GM21515 (cell line): ENCODE measurements at regions not wholly inside any gene's neighbourhood (a gene's known extent, or its start where the extent isn't known, plus 50 kb on each side); places are given as distances from the start of the nearest gene placed in this dataset.

Experiments used
- ATAC-seq: cut with Tn5 transposase; IDR thresholded peaks from one replicate; pipeline ENCODE4 v1.9.1; 2021; ENCODE audit not compliant: unreplicated experiment

DNA sequence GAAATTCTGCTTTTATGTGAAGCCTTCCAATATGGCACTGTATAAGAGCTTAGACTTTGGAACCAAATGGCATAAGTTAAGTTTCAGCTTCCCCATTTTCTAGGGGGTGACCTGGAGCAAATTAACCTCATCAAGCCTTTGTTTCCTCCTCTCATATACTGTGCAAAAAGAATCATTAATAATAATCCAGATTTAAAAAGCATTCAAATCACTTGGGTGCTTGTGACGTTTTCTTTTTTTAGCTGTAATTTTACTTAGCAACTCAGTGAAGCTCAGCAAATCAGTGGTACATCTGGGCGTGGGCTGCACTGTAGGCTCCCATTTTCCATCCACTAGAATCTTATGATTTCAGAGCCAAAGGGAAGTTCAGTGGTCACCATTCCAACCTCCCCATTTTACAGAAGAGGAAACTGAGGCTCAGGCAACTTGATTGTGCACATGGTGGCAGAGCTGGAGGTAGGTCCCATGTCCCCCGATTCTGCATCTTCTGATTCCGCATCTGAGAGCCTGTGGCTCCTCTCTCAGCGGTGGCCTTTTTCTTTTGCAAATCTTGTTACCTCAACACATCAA, 131.2 kb downstream of the SNAPC1 start:
- no peak for ATAC-seq

DNA sequence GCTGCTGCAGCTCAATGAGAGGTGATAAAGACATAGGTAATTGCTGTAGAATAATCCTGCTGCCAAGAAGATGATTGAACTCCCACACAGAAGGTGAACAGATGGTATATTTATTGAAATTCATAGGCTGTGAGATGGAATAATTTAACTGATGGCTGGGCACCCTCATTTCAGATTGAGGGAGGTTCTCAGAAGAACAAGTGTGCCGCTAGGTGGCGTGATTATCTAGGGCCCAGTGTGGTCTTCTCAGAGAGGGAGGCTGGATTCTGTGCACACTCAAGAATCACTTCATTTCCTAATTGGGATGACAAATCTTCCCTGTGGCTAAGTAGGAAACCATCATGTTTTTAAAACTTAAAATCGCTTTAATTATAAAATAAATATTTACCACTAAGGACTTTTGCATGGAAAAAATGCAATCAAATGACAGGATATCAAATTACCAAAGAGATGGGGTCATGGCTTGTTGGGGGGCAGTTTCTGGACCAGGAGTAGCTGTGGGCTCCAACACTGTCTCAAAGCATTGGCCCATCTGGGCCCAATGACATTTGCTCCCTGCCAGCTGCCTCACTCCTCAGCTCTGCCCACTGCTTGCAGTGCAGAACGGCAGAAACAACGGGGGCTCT, 132.3 kb downstream of the SNAPC1 start:
- ATAC-seq = no peak

DNA sequence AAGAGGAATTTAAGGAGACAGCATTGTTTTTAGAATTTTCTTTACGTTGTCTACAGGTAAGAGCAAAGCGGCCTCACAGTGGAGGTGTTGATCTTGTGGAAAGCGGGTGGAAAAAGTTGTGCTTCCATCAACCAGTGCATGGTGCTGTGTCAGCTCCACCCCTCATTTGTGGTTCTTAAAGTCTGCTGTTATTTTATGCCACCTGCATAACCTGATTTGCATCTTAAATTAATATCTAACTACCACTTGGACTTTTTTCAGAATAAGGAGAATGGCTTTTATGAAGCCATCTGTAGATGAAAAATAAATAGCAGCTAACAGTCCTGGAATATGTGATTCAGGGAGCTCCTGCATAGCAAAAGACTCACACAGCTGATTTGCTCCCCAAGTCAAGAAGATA, 135.1 kb downstream of the SNAPC1 start:
- no peak for ATAC-seq

DNA sequence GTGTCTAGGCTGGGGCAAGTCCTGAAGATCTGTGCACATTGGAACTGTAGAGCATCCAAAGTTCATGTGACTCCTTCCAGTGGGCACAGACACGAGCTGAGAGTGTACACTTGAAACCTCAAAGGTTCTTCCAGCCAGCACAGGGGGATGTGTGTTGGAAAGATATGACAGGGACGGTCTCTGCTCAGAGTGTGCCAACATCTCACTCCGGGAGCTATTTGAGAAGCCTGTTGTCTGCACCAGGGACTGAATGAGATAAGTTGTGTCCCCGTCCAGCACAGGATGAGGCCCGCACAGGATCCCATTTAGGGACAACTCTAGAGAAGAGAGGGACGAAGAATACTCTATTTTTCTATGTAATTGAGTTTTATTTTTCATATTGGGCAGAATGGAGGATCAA, 136.3 kb downstream of the SNAPC1 start:
- no peak for ATAC-seq

DNA sequence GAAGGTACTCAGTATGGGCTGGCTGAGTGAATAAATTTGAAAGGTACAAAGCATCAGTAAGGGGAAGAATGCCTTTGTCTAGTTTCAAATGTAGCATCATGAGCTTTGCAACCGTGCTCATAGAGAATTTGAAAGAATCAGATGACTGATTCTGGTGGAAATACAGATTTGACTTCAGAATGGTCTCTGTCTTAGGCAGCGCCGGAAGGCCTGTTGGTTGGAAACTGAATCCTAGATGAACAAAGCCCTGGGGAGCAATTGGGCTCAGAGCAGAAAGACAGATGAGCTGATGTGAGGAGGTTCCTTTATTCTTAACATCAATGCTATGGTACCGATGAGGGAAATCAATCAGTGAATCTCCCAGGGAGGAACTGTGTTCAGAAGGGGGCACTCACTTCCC, 137.3 kb downstream of the SNAPC1 start:
- no peak for ATAC-seq

DNA sequence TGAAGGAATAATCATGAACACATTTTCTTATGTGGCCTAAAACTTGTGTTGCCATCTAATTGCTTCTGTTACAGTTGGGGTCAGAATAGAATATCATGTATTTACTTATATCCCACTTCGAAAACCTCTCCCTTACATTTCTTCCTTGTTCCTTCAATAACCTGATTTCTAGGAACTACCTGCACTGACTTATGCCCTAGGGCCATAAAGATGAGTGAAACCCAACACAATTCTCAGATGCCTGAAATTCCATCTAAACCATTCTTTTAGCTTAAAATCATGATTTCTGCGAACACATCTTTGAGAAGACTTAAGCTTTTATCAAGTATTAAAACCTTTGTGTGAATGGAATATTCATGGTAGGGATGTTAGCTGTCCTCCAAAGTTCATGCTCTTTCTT, 142.7 kb downstream of the SNAPC1 start:
- ATAC-seq = no peak

DNA sequence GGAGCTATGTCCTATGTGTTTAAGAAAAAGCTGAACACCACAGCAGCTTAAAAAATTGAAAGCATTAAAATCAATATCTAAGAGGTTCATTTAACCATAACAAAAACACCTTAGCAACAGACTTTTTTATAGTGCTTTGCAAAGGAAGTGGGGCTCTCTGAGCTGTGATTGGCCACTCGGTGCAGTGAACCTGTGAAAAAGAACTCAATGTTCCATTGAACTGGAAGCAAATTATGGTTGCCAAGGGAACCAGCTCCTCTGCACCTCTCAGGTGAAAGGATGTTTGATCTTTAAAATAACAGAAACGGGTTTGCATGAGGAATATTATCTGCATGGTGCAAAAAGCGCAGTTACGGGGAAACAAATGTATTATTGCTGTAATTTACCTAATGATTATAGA, 149.4 kb downstream of the SNAPC1 start:
- no peak for ATAC-seq

DNA sequence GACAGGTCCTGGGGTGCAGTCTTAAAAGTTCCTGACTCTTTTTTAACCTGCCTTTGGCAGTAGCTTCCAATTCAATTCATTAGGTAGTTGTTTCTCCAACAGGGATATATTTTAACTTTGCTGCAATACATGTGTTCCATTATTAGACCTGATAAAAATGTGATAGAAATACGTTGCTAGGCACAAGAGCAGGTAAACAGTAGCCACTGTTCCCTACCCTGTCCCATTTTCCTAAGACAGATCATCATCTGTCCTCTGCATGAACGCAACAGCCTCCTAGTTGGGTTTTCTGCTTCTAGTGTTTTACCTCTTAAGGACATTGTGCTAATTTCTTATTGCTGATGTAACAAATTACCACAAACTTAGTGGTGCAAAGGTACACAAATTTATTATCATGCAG, 156.8 kb downstream of the SNAPC1 start:
- no peak for ATAC-seq

DNA sequence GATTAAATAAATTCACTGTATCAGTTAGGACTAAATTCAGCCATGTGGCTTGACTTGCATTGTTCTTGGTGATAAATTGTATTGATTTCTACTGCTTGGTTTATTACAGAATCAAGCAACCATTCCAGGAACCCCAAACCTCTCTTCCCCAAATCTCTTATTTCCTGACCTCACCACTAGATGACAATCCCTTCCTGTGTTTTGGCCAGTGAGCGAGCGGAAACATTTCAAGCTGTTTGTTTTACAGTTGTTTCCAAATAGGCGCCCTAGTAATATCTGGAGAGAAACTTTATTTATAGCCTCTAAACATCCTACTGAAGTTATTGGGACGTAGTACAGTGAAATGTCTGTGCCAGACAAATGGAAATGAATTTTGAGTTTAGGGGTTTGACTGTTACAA, 161.1 kb downstream of the SNAPC1 start:
- ATAC-seq = no peak

DNA sequence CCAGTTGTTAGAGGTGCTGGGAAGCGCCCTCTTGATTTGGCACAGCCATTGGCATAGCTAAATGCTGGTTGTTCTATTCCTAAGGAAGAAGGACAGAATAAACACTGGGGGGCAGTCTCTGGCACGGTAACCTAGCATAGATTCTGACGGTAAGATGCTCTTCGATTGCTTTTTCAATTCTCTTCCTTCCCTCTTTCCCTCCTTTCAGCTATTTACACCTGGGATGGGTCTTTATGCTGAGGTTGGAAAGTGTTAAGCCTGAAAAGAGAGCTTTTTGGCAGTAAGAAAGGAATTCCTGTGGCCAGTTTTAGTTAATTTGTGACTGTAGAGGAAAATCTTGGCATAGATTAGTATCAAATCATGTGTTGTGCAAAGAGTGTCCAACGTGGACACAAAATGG, 162.8 kb downstream of the SNAPC1 start:
- no peak for ATAC-seq

DNA sequence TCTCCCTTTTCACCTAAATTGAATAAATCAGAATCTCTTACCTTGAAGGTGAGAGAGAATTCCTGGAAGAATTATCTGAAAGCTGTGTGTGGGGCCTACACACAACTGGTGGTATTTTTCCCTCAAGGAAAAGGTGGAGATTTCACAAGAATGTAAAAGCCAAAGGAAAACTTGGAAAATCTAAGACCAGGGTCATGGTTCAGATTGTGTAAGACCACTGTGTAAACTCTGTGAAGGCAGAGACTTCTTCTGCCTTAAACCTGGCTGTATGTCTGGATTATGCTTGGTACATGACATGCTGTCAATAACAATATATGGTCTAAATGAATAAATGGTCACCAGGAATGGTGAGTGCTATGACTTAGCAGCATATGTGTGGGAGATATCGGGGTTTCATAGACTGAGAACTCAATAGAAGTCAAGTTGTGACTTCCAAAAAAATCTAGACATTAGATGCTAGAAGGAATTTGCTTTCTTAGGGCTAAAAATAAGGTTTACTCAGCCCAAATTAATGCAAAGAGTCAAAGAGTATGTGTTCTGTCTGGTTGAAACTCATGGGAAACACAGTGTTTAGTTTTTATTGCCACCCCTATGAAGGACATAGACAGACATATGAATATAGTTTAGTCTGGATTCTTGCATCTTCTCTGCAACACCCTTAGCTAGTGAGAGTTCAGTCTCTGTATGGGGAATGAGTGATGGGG, 163.7 kb downstream of the SNAPC1 start:
- ATAC-seq = no peak

DNA sequence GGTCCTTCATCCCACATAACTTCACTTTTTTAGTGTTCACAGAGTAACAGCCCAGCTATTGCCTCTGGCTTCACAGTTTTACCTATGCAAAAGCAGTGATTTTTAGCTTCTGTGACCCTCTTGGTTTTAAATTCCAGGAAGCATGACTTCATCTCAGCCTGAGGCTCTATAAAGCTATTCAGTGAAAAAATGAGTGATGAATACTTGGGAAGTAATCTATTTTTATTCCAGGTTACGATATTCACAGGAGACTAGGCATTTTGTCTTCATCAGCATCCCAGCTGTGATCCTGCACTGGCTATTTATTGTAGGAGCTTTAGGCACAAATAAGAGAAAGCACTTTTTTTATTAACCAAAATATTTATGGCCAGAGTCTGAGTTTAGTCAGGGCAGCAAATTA, 164.8 kb downstream of the SNAPC1 start:
- ATAC-seq = no peak

DNA sequence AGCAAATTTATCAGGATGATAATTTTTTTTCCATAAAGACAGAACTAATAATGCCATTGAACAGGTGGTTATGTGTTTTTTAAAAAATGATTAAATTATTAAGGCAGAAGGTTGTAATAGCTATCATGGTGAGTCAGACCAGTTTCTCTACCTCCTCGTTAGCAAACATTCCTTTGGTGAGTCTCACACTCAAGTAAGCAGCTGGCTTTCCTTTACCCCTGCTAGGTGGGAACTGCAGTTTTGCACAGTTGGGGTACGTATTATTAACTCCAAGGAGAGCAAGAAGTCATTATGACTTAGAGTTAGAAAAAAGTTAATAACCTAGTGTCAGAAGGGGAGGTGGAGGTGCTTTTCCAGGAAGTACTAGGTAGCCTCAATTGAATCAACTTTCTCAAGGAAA, 165.3 kb downstream of the SNAPC1 start:
- ATAC-seq = no peak

DNA sequence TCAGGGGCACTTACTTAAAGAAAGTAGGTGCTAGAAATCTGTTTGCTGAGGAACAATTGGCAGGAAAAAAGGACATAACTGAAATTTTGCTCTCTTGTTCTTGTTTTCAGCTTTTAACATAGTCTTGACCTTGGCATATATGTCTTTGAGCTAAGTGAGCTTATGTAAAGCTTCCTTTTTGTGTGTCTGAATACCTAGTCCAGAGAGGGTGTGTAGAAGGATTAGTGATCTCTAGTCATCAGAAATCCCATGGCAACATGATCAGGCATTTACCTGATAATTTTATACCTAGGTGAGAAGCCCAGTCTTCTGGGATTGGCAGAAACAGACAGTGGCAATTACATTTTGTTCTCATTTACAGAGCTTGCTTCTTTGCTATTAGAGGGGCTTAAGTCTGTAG, 166.1 kb downstream of the SNAPC1 start:
- ATAC-seq = no peak

DNA sequence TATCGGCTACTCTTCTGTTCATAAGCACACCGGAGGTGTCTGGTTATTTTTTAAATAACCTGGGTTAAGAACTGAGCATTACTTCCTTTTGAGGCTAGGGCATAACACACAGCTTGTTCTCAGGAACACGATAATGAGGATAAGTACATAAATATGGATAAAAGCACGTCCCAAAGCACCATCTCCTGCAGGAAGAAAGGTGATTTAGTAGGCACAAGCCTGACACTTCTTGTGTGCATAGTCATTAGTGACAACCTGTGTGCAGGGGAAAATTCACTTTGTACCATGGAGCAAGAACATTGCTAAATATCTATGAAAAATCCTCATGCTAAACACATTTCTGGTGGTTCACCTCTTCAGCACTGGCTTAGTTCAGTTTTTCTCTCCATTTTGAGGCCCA, 166.5 kb downstream of the SNAPC1 start:
- no peak for ATAC-seq

DNA sequence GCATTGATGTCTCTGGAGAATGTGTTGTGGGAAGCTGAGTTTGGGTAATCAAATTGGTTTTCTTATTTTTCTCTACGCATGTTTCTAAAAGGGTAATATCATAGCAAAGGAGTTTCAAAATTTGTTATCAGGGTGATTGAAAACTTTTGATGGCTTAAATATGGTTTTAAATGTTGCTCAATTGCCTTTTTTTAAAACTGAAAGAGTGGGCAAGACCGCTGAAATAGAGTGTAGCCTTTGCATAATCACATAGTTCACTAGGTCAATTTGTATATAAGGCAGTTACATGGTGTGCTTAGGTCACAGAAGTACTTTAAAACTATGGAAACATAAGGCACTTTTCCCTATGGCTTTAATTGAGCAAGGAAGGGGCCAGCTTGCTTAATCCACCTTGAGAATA, 167.4 kb downstream of the SNAPC1 start:
- ATAC-seq = no peak

DNA sequence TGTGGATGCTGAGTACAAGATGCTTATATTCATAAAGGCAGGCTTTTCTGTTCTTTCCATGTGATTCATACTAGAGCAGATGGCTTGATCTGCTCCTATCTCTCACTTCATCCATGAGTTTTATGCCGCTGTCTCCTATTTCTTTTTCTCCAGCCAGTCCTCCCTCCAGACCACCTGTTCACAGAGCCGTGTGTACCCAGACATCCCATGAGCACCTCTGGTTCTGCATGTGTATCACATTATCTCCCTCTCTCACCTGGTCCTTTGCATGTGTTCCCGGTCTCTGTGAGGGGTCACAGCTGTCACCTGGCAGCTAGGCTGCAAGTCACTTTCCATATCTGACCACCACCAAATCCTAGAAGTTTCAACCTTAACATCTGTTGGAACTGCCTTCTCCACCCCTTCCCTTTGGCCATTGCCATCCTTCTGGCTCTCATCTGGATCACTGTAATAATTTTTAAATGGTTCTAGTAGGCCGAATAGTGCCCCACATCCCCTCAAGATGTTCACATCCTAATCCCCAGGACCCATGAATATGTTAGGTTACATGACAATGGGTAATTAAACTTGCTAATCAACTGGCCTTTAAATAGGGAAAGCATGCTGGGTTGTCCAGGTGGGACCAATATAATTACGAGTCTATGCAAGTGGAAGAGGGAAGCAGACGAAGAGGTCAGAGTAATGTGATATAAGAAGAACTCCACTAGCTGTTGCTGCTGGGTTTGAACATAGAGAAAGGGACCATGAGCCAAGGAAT, 168.1 kb downstream of the SNAPC1 start:
- no peak for ATAC-seq

DNA sequence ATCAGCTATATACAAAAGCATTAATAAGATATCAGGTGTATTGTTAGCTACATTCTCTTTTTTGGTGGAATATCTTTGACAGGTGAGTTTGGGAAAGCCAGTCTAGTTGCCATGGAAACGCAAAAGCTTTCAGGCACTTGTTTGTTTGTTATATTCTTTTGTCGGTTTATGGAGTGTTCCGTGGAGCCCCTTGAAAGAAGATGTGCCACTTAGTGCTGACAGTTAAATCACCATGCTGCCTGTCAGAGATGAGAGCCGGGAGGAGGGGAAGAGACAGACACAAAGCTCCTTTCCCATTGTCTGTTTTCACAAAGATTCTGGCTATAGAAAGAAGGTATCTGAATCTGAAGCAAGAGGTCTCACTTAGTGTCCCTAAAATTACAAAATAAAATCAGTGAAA, 170.8 kb downstream of the SNAPC1 start:
- no peak for ATAC-seq

DNA sequence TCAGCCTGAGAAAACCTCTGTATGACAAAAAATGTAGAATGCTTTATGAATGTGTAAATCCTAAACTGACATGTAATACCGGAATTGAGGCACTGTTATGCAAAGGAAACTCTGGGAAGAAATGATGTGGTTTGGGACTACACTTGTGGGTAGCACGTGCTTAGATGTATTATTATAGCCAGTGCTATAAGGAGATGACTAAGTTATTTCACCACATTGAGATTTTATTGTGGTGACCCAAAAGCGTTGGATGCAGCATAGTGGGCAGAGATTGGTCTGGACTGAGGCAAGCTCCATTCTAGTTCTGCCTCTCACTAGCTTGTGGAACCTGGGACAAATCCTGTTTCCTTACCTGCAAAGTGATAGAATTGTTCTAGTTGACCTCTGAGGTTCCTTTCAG, 172.2 kb downstream of the SNAPC1 start:
- no peak for ATAC-seq

DNA sequence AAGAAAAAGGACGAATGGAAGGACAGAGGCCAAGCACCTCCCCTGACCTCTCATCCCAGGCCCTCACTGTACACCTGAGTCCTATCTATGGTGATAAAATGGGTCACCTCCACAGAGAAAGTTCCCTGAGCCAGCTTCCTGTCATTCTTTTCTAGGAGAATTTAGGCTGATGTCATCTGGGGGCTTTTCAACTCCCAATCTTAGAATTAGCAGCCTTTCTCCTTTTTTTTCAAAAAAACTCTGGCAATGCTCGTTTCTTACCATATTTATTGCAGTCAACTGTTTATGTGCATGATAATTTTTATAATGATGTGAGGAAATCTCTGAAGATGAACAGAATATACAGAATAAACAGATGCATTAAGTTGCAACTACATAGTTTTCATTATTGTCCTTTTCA, 177.6 kb downstream of the SNAPC1 start:
- no peak for ATAC-seq

DNA sequence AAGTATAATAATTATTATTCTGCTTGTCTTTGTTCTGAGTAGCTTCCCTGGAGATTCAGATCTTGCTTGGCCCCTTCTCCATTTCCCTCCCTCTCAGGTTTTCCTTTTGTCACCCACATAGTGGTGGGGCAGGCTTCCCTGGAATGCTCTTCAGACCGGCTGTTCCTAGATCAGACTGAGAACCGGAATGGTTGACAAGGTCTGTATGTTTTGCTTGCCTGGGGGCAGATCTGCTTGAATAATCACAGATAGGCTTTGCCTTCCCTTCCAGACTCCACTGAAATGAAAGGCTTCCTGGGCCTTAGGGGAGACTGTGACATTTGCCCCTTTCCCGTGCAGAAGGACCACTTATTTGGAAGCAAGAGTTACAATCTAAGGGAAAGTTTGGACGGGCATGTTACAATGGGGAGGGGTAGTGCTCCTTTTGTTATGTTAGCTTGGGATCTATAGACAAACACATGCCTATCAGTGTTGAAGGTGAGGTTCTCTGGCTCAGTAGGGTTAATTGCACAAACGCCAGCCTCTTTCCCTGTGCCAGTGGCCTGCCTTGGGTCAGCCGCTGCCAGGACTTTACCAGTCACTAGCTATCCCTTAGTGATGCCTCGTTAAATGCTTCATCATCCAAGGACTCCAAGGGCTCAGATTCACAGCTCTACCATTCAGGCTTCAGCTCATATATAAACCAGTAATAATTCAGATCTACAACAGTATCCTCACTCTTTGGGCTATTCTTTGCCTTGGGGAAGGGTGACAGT, 178.6 kb downstream of the SNAPC1 start:
- ATAC-seq = no peak
